ENCODE measurements at regions not wholly inside any gene's neighbourhood (a gene's known extent, or its start where the extent isn't known, plus 50 kb on each side); places are given as distances from the start of the nearest gene placed in this dataset.
"Not testable (repeated sequence)": the region's sequence is repeated elsewhere in the genome, so short reads cannot be mapped to it uniquely, and the experiment has no call there.

GRCh38 chr20:33908336-33908735 lies 85.4 kb upstream of the RALY start:
- DNase-seq = no peak

DNA sequence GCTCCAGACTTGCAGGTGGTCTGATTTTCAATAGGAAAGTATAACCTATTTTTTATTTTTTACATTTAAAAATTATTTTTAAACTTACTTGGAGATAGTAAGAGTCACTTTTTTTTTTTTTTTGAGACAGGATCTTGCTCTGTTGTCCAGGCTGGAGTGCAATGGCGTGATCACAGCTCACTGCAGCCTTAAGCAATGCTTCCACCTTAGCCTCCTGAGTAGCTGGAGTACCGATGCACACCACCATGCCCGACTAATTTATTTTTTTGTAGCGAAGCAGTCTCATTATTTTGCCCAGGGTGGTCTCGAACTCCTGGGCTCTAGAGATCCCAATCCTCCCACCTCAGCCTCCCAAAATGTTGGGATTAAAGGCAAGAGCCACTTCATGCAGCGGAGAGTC lies 84.8 kb upstream of the RALY start:
- no peak for DNase-seq

DNA sequence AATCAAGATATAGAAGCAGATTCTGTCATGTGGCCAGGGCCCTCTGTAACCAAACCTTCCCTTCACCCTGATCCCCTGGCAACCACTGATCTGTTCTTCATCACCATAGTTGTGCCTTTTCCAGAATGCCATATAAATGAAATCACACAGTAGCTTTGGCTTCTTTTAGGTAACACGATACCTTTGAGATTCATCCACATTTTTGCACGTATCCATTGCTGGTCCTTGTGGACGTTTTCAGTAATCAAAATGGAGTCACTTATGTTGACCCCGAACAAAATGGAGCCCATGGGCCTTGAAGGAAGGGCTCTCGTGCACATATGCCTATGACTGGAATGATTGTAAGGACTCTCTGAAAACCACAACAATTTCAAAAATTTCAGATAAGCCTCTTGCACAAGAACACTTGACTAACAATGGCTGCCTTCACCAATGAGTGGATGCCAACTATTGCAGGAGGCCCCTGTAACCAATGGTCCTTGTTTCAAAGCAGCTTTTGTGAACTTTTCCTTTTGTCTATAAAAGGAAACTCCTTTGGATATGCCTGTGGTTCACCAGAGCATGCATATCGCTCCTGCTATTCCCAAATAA lies 84.3 kb upstream of the RALY start:
- no peak for DNase-seq

DNA sequence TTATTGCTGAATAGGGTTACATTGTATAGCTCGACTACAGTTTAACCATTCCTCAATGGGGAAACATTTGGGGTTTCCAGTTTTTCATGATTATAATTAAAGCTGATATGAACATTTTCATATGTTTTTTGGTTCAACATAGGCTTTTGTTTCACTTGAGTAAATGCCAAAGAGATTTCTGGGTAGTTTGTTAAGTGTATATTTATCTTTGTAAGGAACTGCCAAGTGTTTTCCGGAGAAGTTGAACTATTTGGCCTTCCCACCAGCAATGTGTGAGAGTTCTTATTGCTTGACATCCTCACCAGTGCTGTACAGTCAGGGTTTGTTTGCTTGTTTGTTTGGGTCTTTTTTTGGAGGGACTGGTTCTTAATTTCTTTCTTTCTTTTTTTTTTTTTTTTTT lies 83.7 kb upstream of the RALY start:
- no peak for DNase-seq

DNA sequence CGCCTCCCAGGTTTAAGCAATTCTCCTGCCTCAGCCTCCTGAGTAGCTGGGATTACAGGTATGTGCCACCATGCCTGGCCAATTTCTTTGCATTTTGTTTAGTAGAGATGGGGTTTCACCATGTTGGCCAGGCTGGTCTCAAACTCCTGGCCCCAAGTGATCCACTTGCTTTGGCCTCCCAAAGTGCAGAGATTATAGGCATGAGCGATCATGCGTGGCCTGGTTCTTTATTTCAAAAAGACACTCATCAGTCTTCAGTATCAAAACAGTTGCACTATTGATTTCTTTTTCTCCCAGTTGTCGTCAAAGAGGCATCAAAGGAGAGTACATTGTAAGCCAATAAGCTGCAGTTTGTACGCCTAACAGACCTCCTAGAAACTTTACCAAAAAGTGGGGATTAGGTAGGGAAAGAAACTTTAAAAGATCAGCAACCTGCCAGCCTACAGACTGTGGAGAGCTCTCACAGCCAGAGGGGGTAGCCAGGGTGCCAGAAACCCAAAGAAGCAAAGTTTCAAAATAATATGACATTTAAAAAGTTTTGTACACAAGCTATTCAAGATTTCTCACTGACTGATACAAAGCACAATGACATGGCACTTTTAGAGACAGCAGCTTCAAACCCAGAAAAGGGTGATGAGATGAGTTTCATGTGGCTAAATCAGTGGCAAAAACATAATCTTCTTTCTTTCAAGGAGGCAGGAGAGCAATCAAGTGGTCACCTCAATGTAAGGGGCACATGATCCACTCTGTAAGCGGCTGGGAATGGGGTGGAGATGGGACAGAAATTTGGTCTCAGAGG lies 83.0 kb upstream of the RALY start:
- DNase-seq = no peak

- DNase-seq = peak; percentile 2
These were observed 78.8 kb upstream of the RALY start for GRCh38 chr20:33914919-33915318.

- peak; percentile 66 for DNase-seq
These were observed 77.9 kb upstream of the RALY start for GRCh38 chr20:33915726-33916331.

DNA sequence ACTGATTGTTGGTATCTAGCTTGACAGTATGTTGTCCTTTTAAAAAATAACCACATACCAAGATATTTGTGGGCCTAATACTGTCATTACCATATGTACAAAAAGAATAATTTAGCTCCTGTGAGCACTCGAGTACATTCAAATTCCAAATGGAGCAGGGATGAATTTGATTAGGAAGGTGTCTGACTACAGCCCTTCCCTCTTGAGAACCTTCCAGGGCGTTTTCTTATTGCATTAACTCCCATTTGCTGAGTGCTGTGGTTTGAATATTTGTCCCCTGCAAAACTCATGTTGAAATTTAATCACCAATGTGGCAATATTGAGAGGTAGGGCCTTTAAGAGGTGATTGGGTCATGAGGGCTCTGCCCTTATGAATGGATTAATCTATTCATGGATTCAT lies 76.9 kb upstream of the RALY start:
- no peak for DNase-seq

DNA sequence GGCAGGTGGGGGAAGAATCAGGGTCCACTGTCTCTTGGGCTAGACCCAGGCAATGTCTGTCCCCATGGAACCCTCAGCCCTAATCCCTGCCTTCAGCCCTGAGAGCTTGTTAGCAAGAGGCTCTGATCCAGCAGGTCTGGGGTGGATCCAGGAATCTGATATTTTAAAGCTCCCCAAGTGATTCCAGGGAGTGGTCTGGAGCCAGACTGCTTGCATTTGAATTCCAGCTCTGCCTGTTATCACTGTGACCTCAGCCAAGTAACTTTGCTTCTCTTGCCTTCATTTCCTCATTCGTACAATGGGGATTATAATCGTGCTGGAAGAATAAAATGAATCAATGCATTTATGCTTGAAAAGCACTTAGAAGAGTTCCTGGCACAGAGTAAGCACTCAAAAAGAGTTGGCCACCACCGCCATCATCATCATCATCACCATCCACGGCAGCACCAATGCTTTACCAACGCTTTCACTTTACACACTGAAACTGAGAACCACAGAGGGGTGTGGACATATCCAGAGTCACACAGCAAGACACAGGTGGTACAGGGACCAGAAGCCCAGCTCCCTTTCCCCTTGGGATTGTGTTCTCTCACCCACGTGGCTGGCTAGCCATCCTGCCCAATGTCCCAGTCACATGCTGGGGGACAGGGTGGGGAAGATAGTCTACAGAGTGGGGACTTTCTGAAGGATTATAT lies 75.7 kb upstream of the RALY start:
- DNase-seq = no peak

- no peak for DNase-seq
These were observed 75.0 kb upstream of the RALY start for GRCh38 chr20:33918662-33919061.

GRCh38 chr20:33919653-33920052 lies 74.1 kb upstream of the RALY start:
- DNase-seq = no peak

DNA sequence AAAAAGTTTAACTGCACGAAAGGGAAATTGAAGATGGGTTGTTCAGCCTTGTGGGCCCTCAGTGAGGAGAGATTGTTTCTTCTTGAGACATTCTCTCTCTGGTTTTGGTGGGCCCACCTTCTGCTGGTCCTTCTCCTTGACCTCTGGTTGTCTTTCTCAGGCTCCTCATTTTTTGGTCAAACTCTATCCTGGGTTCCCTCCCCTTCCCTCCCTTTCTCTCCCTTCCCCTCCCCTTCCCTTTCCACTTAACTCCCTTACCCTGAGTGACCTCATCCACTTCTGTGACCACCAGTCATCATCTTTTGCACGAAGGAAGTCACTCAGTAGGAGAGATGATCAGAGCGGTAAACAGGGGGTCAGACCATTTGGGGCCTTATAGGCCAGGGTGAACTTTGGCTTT lies 71.5 kb upstream of the RALY start:
- DNase-seq = no peak

DNA sequence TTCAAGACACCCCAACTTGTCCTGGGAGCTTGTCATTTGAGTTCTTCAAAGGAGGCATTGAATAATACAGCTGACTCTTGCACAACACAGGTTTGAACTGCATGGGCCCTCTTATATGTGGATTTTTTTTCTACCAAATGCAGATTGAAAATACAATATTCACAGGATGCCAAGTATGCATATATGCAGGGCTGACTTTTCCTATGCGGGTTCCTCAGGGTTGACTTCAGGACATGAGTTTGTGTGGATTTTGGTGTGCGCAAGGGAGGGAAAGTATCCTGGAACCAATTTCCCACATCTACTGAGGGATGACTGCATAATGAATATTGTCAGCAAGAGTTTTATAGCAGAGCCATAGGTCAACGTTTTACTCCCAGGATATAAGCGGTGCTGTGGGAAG lies 70.0 kb upstream of the RALY start:
- no peak for DNase-seq

DNA sequence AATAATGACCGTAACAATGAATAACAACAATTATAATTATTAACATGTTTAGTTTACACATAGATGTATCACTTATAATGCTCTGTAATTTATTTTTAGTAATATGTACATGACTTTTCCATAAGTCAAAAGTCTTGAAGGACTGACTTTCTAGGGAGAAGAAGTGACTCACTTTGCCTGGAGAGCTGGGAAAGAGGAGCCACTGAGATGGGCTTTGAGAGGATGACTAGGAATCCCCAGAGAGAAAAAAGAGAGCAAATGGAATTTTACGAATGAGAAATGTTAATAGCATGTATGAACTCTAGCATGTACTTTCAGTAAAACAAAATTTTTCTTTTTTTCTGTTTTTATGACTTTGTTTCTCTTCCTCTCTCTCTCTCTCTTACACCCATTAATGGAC lies 67.8 kb upstream of the RALY start:
- no peak for DNase-seq

DNA sequence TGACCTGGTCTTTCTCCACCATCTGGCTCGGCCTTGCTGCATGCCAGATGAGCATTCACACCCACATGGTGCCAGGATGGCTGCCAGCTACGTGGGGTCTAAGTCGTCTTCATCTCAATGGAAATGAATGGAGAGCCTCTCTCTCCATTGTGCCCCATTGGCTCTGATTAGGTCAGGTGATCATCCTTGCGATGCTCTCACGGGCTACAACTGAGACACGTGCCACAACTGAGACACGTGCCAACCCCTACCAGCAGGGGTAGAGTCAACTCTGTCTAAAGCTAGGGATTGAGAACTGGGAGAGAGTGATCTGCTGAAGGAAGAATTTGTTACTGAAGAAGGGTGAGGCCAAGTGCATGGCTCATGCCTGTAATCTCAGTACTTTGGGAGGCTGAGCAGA lies 67.3 kb upstream of the RALY start:
- DNase-seq = no peak

DNA sequence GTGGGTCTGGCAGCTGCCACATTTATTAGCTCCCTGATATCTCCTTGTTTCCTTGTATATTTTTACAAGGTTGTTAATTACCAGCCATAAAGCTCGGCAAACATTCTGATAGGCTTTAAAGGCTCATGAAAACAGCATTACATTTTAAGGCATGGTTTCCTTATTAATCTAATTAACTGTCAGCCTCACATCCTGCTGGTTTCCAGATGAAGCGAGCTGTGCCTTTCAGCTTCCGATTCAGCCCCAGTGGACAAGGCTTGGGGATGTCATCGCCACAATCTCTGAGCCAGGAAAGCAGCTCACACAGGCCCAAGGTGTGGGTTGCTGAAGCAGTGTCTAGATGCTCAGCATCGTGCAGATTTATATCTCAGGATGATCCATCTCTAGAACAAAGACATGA lies 66.0 kb upstream of the RALY start:
- DNase-seq = no peak

GRCh38 chr20:33929917-33930316 lies 63.8 kb upstream of the RALY start:
- no peak for DNase-seq

- peak; percentile 52 for DNase-seq
These were observed 60.2 kb upstream of the RALY start for GRCh38 chr20:33933469-33933909.

DNA sequence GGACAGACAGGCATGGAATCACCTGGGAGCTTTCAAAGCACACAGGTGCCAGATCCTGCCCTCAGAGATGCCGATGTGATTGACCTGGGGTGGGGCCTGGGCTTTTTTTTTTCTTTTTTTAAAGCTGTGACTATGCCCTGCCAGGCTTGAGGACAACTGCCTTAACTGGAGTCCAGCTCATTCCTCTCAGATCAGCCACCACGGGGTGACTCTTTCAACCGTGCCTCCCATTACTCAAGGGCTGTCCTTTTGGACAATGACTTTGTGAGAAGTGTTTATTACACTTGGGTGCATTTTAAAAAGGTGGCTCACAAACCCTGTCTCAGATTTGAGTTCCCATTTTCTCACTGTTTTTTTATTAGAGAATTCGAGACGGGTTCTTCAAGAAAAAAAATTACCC lies 57.1 kb upstream of the RALY start:
- DNase-seq = no peak

DNA sequence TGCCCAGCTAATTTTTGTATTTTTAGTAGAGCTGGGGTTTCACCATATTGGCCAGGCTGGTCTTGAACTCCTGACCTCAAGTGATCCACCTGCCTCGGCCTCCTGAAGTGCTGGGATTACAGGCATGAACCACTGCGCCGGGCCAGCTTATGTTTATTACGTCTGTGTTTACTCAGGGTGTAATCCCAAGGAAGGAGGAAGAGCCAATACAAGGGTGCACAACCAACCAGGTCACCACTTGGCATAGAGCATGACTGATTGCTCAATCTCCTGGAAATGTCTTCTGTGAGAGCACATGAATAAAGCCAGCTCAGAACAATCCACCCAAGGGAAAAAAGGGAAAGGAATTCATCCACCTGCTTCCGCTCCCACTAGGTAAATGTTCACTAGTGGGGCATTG lies 54.7 kb upstream of the RALY start:
- not testable (repeated sequence) for DNase-seq

- DNase-seq = no peak
These were observed 53.0 kb upstream of the RALY start for GRCh38 chr20:33940666-33941065.
